Thyroid gland (tissue), 4 donors: ENCODE measurements at regions not wholly inside any gene's neighbourhood (a gene's known extent, or its start where the extent isn't known, plus 50 kb on each side); places are given as distances from the start of the nearest gene placed in this dataset.

ENCODE experiments used
- POLR2A ChIP-seq, 2 donors: fragments of 450-650 bp; IDR thresholded peaks; one replicate each; pipeline ENCODE4 v1.6.1; 2017; ENCODE audit warnings: antibody characterized with exemption in 2 of 2, mild to moderate bottlenecking in 2 of 2, moderate library complexity in 1 of 2
- TF ChIP-seq, protein P1 (sequence below), 6 experiments: fragments of 200-600 bp in 3 of 6; fragments of 450-650 bp in 3 of 6; sonication (generic) in 3 of 6; IDR thresholded peaks; one replicate each; pipeline ENCODE4 v1.5.1; 2016 to 2019; ENCODE audit warnings: antibody characterized with exemption in 6 of 6, mild to moderate bottlenecking in 2 of 6, inconsistent platforms in 1 of 6, moderate library complexity in 1 of 6

- TF ChIP-seq, protein P1, sequence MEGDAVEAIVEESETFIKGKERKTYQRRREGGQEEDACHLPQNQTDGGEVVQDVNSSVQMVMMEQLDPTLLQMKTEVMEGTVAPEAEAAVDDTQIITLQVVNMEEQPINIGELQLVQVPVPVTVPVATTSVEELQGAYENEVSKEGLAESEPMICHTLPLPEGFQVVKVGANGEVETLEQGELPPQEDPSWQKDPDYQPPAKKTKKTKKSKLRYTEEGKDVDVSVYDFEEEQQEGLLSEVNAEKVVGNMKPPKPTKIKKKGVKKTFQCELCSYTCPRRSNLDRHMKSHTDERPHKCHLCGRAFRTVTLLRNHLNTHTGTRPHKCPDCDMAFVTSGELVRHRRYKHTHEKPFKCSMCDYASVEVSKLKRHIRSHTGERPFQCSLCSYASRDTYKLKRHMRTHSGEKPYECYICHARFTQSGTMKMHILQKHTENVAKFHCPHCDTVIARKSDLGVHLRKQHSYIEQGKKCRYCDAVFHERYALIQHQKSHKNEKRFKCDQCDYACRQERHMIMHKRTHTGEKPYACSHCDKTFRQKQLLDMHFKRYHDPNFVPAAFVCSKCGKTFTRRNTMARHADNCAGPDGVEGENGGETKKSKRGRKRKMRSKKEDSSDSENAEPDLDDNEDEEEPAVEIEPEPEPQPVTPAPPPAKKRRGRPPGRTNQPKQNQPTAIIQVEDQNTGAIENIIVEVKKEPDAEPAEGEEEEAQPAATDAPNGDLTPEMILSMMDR (IDR thresholded peaks at IDR 0.05): no peak
- TF ChIP-seq POLR2A (IDR thresholded peaks at IDR 0.05): no peak
Measured at GRCh38 chr9:83188277-83188676, 125.3 kb upstream of the RASEF start.
